ENCODE measurements at regions not wholly inside any gene's neighbourhood (a gene's known extent, or its start where the extent isn't known, plus 50 kb on each side); places are given as distances from the start of the nearest gene placed in this dataset.

GRCh38 chr9:11966786-11967185, 726.4 kb upstream of the TYRP1 start:
- no peak for TF ChIP-seq CTCF (IDR thresholded peaks at IDR 0.05)
- no peak for TF ChIP-seq EP300 (IDR thresholded peaks at IDR 0.05; ENCODE audit: low read depth)
- no peak for TF ChIP-seq POLR2A (IDR thresholded peaks at IDR 0.05)
- no peak for TF ChIP-seq POLR2AphosphoS5 (IDR thresholded peaks at IDR 0.05)

Measured in transverse colon (tissue), 4 donors.